ENCODE measurements at regions not wholly inside any gene's neighbourhood (a gene's known extent, or its start where the extent isn't known, plus 50 kb on each side); places are given as distances from the start of the nearest gene placed in this dataset.

DNA sequence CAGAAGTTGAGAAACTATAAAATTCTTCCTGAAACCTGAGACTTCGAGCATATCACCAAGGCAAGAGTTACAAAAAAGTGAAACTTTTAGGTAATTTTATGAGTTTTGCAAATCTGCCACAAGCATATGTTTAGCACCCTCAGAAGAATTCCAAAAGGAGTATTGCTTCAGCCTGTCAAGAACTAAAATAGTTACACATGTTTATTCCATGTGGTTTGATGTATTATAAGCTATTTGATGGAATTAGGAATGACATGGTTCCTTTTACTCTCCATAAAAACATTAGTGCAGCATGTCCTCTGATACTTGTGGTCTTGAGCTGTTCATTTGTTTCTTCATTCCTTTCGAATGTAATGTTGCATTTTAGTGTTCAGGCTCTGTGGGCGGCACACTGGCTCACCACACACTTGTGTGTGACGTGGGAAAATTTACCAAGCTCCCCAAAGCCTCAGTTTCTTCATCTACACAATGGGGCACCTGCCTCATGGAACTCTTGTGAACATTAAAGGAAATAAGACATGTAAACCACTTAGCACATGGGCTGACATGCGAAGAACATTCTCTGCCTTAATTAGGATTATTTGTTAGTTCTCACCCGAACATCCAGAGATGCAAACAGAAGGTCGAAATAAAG, 204.2 kb upstream of the FOXF1 start:
- no peak overlapping the region for H3K27ac ChIP-seq

DNA sequence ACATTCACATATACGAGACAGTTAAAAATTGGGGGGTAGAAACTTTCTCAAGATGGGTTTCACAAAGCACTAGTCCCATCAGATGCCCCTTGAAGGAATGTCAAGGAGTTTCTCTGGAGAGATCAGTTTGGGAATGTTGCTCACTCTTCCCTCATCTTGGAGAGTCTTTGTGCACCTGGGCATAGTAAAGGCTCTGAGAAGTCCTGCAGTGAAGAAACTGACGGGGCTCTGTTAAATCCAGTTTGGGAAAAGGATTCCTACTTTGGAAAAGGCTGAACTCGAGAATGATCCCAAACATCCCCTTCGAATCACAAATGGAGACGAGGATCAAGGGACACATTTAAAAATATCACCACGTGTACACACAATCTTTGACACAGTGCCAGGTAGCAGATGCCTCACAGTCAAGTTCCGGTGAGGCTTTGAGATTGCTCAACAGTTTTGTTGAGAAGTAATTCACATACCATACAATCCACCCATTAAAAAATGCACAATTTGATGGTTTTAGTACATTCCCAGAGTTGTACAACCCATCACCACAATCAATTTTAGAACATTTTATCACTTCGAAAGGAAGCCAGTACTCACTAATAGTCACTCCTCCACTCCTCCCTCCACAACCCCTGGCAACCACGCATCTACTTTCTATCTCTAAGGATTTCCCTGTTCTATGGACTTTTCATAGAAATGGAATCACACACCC, 203.4 kb upstream of the FOXF1 start:
- no peak overlapping the region for H3K27ac ChIP-seq
- TF ChIP-seq, protein P1, sequence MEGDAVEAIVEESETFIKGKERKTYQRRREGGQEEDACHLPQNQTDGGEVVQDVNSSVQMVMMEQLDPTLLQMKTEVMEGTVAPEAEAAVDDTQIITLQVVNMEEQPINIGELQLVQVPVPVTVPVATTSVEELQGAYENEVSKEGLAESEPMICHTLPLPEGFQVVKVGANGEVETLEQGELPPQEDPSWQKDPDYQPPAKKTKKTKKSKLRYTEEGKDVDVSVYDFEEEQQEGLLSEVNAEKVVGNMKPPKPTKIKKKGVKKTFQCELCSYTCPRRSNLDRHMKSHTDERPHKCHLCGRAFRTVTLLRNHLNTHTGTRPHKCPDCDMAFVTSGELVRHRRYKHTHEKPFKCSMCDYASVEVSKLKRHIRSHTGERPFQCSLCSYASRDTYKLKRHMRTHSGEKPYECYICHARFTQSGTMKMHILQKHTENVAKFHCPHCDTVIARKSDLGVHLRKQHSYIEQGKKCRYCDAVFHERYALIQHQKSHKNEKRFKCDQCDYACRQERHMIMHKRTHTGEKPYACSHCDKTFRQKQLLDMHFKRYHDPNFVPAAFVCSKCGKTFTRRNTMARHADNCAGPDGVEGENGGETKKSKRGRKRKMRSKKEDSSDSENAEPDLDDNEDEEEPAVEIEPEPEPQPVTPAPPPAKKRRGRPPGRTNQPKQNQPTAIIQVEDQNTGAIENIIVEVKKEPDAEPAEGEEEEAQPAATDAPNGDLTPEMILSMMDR (conservative IDR thresholded peaks at IDR 0.05) = no peak
- TF ChIP-seq ZFX (IDR thresholded peaks at IDR 0.05) = no peak

More for the DNA sequence above, 204.2 kb upstream of the FOXF1 start:
- no peak for TF ChIP-seq ZFX (IDR thresholded peaks at IDR 0.05)
- TF ChIP-seq, protein P1 (conservative IDR thresholded peaks at IDR 0.05) = no peak

DNA sequence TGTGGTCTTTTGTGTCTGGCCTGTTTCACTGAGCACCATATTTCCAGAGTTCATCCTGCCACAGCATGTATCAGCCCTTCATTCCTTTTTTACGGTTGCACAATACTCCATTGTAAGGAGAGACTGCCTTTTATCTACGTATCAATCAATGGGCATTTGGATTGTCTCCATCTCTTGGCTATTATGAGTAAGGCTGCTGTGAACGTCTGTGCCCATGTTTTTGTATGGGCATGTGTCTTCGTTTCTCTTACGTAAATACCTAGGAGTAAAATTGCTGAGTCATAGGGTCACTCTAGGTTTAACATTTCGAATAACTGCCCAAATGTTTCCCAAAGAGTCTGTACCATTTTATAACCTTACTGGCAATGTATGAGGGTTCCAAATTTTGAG, 202.8 kb upstream of the FOXF1 start:
- TF ChIP-seq, protein P1 (conservative IDR thresholded peaks at IDR 0.05) = no peak
- no peak for TF ChIP-seq ZFX (IDR thresholded peaks at IDR 0.05)

DNA sequence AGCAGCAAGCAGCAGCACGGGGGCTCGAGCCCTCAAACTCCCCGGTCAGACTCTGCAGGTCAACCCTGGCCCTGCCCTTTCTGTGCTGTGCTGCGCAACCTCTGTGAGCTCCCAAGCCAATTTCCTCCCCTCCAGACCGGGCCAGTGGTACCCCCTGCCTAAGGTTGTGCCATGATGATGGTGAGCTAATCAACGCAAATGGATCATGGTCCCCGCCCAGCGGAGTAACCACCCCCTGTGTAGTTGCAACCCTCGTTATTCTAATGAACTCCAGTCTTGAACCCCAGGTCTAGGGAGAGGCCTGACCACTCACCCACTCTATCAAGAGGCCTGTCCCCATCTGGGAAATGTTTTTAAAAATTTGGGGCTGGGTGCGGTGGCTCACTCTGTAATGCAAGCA, 201.8 kb upstream of the FOXF1 start:
- no peak overlapping the region for H3K27ac ChIP-seq
- TF ChIP-seq ZFX (IDR thresholded peaks at IDR 0.05) = no peak
- TF ChIP-seq, protein P1 (conservative IDR thresholded peaks at IDR 0.05) = no peak

More for the DNA sequence above, 202.8 kb upstream of the FOXF1 start:
- no peak overlapping the region for H3K27ac ChIP-seq

DNA sequence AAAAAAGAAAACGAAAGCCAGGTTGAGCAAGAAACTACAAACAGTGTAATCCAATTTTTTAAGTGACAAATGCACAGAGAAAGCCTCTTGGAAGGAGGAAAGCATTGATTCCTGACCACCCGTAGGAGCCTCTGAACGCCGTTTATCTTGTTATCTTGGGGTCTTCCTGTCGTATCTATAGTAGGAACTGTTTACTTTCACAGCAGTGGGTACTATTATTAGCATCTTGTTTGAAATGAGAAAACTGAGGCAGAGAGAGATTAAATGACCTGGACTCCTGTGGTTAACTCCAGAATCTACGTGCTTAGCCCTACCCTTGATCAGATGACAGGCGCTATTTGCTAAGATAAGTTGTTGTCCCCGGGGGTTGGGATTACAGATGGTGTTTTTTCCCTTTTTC, 196.7 kb upstream of the FOXF1 start:
- TF ChIP-seq, protein P1 (conservative IDR thresholded peaks at IDR 0.05) = no peak
- no peak for TF ChIP-seq ZFX (IDR thresholded peaks at IDR 0.05)

DNA sequence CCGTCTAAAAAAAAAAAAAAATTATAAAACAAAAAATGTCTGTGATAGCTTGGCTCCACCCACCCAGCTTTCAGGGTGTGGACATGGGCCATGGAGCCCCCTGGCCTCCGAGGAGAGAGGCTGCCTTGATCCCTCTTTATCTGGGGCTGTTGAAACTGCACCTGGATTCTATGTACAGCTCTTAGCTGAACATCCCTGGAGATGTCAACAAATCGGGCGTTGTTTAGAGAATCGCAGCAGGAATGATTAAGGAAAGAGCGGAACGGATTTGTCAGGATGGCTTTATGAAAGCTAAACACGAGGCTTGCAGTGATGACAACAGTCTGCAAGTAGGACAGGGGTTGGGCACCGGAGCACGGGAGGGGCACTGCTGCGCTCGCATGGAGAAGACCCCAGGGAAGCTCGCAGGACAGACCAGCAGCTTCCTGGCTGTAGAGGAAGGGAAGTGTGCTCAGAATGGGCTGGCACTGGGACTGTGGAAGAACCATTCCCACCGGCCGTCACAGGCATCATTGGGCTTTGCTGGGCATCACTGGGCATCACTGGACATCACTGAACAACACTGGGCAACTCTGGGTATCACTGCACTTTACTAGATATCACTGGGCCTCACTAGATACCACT, 195.8 kb upstream of the FOXF1 start:
- H3K27ac ChIP-seq = no peak overlapping the region
- TF ChIP-seq, protein P1 (conservative IDR thresholded peaks at IDR 0.05) = no peak
- TF ChIP-seq ZFX (IDR thresholded peaks at IDR 0.05) = no peak

More for the DNA sequence above, 196.7 kb upstream of the FOXF1 start:
- H3K27ac ChIP-seq = no peak overlapping the region

All from C4-2B (cell line).